ENCODE measurements at regions not wholly inside any gene's neighbourhood (a gene's known extent, or its start where the extent isn't known, plus 50 kb on each side); places are given as distances from the start of the nearest gene placed in this dataset.
"Not testable (repeated sequence)": the region's sequence is repeated elsewhere in the genome, so short reads cannot be mapped to it uniquely, and the experiment has no call there.

DNA sequence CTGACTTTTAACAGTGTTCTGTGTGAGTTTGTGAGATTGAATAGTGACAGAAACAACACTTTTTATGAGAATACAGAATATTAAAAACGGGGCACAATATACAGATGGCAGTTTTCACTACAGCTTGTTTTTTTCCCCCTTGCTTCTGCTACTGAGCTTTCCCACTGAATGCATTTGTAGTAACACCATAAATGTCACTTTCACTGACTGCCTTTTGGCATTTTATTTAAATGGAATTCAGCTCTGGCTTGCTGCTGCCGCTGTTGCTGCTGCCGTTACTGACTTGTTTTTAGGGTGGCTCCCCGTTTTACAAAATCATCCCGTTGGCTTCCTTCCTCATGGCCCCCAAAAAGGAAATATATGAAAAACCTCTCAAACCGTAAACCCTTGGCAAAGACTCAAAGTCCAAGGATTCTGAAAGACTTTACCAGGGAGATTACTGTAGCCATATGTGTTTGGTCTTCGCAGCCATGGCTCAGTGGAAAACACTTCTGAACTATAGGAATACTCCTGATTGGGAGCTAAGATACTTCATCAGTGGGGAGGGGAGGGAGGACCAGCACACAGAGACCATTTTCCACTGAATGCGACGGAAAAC lies 151.0 kb downstream of the NUF2 start:
- peaks cover 18% of the 10 kb centered on the region for H3K27me3 Mint-ChIP-seq (ENCODE audit: low read depth)
- H3K27ac Mint-ChIP-seq (ENCODE audit: unreplicated experiment) = no peak overlapping the region
- H3K9me3 Mint-ChIP-seq (ENCODE audit: low read depth) = no peaks in the 10 kb centered on the region
- H3K36me3 Mint-ChIP-seq (ENCODE audit: low read depth) = no peaks in the 10 kb centered on the region
- no peak overlapping the region for H3K4me3 Mint-ChIP-seq (ENCODE audit: unreplicated experiment)
- H3K4me1 Mint-ChIP-seq (ENCODE audit: low read depth) = no peaks in the 10 kb centered on the region
- no peak for TF ChIP-seq CTCF (IDR thresholded peaks at IDR 0.05)
- DNase-seq (ENCODE audit: low spot score) = no peak

GRCh38 chr1:163477276-163477830 lies 155.6 kb downstream of the NUF2 start:
- no peak for TF ChIP-seq CTCF (IDR thresholded peaks at IDR 0.05)
- Mint-ChIP-seq H3K4me1 (ENCODE audit: low read depth) (no peaks in the 10 kb centered on the region), H3K4me3 (ENCODE audit: unreplicated experiment) (no peak overlapping the region), H3K36me3 (ENCODE audit: low read depth) (no peaks in the 10 kb centered on the region), H3K9me3 (ENCODE audit: low read depth) (no peaks in the 10 kb centered on the region), H3K27ac (ENCODE audit: unreplicated experiment) (no peak overlapping the region), H3K27me3 (ENCODE audit: low read depth) (peaks cover 14% of the 10 kb centered on the region)
- DNase-seq (ENCODE audit: low spot score) = no peak

GRCh38 chr1:163498391-163499330 lies 176.9 kb downstream of the NUF2 start:
- not testable (repeated sequence) for H3K36me3 Mint-ChIP-seq (ENCODE audit: low read depth); DNase-seq (ENCODE audit: low spot score); H3K27ac Mint-ChIP-seq (ENCODE audit: unreplicated experiment); H3K4me1 Mint-ChIP-seq (ENCODE audit: low read depth); H3K4me3 Mint-ChIP-seq (ENCODE audit: unreplicated experiment)
- peaks cover 13% of the 10 kb centered on the region for H3K27me3 Mint-ChIP-seq (ENCODE audit: low read depth)
- H3K9me3 Mint-ChIP-seq (ENCODE audit: low read depth) = peaks cover 16% of the 10 kb centered on the region

GRCh38 chr1:163504331-163504978 lies 182.7 kb downstream of the NUF2 start:
- no peak overlapping the region for H3K27ac Mint-ChIP-seq (ENCODE audit: unreplicated experiment)
- peaks cover 12% of the 10 kb centered on the region for H3K27me3 Mint-ChIP-seq (ENCODE audit: low read depth)
- no peaks in the 10 kb centered on the region for H3K4me1 Mint-ChIP-seq (ENCODE audit: low read depth)
- H3K36me3 Mint-ChIP-seq (ENCODE audit: low read depth) = no peaks in the 10 kb centered on the region
- peaks cover 3% of the 10 kb centered on the region for H3K9me3 Mint-ChIP-seq (ENCODE audit: low read depth)
- DNase-seq (ENCODE audit: low spot score) = no peak
- TF ChIP-seq CTCF (IDR thresholded peaks at IDR 0.05) = no peak
- H3K4me3 Mint-ChIP-seq (ENCODE audit: unreplicated experiment) = no peak overlapping the region

DNA sequence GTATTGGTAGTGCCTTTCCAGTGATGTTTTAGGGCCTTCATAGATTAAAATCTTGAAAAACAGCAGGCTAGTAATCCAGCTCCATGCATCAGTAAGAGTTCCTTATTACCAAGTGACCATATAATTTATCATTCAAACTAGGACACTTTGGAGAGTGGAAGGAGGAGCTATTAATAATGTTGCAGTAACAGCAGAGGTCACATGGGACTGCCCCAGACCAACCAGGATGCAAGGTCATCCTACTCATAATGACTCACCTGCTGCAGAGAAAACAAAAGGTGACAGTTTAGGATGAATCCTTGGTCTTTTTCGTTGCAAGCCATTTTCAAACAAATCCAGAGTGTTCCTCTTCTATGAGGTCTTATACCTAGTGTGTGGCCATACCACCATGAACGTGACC lies 187.4 kb downstream of the NUF2 start:
- H3K9me3 Mint-ChIP-seq (ENCODE audit: low read depth) = no peaks in the 10 kb centered on the region
- H3K27ac Mint-ChIP-seq (ENCODE audit: unreplicated experiment) = no peak overlapping the region
- peaks cover 2% of the 10 kb centered on the region for H3K27me3 Mint-ChIP-seq (ENCODE audit: low read depth)
- H3K4me1 Mint-ChIP-seq (ENCODE audit: low read depth) = no peaks in the 10 kb centered on the region
- no peak for DNase-seq (ENCODE audit: low spot score)
- H3K36me3 Mint-ChIP-seq (ENCODE audit: low read depth) = no peaks in the 10 kb centered on the region
- TF ChIP-seq CTCF (IDR thresholded peaks at IDR 0.05) = no peak
- no peak overlapping the region for H3K4me3 Mint-ChIP-seq (ENCODE audit: unreplicated experiment)
